Neural crest cell (in vitro differentiated cells): ENCODE measurements at regions not wholly inside any gene's neighbourhood (a gene's known extent, or its start where the extent isn't known, plus 50 kb on each side); places are given as distances from the start of the nearest gene placed in this dataset.
"Not testable (repeated sequence)": the region's sequence is repeated elsewhere in the genome, so short reads cannot be mapped to it uniquely, and the experiment has no call there.

Experiments
- DNase-seq: peaks from one replicate; pipeline ENCODE4 v3.0.0; 2021; ENCODE audit warnings: low read depth, mixed read lengths, low spot score
- H3K27ac Mint-ChIP-seq: one replicate; pipeline ENCODE4 v1.8.0; 2021; ENCODE audit warnings: mild to moderate bottlenecking, mixed read lengths; ENCODE audit not compliant: unreplicated experiment
- H3K27me3 Mint-ChIP-seq: 2 replicates; pipeline ENCODE4 v1.8.0; 2021; ENCODE audit warnings: low read depth, mild to moderate bottlenecking, mixed read lengths
- H3K36me3 Mint-ChIP-seq: 2 replicates; pipeline ENCODE4 v1.8.0; 2021; ENCODE audit warnings: low read depth, mild to moderate bottlenecking, mixed read lengths
- H3K4me1 Mint-ChIP-seq: 2 replicates; pipeline ENCODE4 v1.8.0; 2021; ENCODE audit warnings: mixed read lengths
- H3K4me3 Mint-ChIP-seq: one replicate; pipeline ENCODE4 v1.8.0; 2021; ENCODE audit warnings: mild to moderate bottlenecking, mixed read lengths
- H3K9me3 Mint-ChIP-seq: 2 replicates; pipeline ENCODE4 v1.8.0; 2021; ENCODE audit warnings: mixed read lengths
- TF ChIP-seq, protein P1 (sequence below): fragments of 200-600 bp; sonication (generic); conservative IDR thresholded peaks from 2 replicates; pipeline ENCODE4 v1.5.0; 2021; ENCODE audit warnings: antibody characterized with exemption, mild to moderate bottlenecking

DNA sequence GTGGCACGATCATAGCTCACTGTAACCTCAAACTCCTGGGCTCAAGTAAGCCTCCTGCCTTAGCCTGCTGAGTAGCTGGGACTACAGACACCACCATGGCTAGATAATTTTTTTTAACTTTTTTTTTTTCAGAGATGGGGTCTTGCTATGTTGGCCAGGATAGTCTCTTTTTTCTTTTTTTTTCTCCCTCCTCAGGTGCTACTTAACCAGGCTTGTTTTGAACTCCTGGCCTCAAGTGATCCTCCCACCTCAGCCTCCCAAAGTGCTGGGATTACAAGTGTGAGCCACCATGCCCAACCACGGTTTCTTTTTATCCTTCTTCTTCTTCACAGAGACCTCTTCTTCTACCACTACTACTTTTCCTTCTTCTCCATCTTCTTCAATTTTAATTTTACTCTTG lies 53.8 kb upstream of the MAP4 start:
- Mint-ChIP-seq H3K27me3 (no peaks in the 10 kb centered on the region), H3K36me3 (peaks cover 3% of the 10 kb centered on the region), H3K27ac (no peak overlapping the region)

DNA sequence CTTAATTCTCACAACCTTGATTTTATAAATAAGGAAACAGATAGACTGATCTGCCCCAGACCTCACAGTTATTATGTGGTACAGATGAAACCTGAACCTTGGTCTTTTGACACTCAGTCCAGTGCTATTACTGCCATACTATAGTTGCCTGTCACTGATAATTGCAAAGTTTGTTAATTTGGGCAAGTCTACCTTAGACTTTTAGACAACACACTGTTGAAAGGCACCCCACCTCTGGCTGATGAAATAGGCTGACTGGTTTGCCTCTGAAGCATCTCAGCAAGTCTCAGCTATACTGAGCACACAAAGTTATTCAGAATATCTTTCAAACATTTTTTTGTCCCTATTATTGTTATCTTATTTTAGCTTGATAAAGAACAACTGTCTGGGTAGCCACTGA lies 53.1 kb upstream of the MAP4 start:
- Mint-ChIP-seq H3K4me1 (no peaks in the 10 kb centered on the region), H3K36me3 (peaks cover 6% of the 10 kb centered on the region), H3K9me3 (no peaks in the 10 kb centered on the region), H3K4me3 (no peak overlapping the region), H3K27me3 (no peaks in the 10 kb centered on the region), H3K27ac (no peak overlapping the region)
- TF ChIP-seq, protein P1, sequence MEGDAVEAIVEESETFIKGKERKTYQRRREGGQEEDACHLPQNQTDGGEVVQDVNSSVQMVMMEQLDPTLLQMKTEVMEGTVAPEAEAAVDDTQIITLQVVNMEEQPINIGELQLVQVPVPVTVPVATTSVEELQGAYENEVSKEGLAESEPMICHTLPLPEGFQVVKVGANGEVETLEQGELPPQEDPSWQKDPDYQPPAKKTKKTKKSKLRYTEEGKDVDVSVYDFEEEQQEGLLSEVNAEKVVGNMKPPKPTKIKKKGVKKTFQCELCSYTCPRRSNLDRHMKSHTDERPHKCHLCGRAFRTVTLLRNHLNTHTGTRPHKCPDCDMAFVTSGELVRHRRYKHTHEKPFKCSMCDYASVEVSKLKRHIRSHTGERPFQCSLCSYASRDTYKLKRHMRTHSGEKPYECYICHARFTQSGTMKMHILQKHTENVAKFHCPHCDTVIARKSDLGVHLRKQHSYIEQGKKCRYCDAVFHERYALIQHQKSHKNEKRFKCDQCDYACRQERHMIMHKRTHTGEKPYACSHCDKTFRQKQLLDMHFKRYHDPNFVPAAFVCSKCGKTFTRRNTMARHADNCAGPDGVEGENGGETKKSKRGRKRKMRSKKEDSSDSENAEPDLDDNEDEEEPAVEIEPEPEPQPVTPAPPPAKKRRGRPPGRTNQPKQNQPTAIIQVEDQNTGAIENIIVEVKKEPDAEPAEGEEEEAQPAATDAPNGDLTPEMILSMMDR: no peak
- DNase-seq: no peak

More for the DNA sequence above, 53.8 kb upstream of the MAP4 start:
- no peak for DNase-seq
- Mint-ChIP-seq H3K4me1 (no peaks in the 10 kb centered on the region), H3K9me3 (no peaks in the 10 kb centered on the region), H3K4me3 (no peak overlapping the region)
- TF ChIP-seq, protein P1: no peak

DNA sequence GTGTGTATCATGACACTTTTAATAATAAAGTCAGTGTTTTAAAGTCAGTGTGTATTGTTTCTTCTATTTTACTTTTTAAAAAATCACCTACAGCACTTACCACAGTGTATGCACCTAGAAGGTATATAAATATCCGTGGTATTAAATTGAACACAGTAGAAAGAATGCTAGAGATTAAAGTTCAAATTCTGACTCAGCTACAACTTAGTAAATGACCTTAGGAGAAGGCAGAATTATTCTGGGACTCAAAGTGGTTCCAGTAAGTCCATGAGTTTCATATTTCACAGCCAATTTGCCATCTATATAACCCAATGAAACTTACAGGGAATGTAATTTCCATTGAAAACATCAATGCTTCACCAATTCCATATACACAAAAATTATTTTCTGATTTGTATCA lies 52.7 kb upstream of the MAP4 start:
- DNase-seq: no peak
- Mint-ChIP-seq H3K9me3 (no peaks in the 10 kb centered on the region), H3K4me1 (no peaks in the 10 kb centered on the region), H3K4me3 (no peak overlapping the region), H3K27me3 (no peaks in the 10 kb centered on the region), H3K36me3 (peaks cover 6% of the 10 kb centered on the region), H3K27ac (no peak overlapping the region)
- TF ChIP-seq, protein P1: no peak

DNA sequence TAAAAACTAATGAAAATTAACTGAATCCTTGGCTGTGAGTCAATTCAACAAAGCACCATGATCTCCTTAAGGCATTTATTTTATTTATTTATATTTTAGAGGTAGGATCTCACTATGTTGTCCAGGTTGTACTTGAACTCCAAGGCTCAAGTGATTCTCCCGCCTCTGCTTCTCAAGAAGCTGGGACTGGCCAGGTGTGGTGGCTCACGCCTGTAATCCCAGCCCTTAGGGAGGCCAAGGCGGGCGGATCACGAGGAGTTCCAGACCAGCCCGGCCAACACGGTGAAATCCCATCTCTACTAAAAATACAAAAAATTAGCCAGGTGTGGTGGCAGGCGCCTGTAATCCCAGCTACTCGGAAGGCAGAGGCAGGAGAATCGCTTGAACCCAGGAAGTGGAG lies 52.1 kb upstream of the MAP4 start:
- not testable (repeated sequence) for H3K27me3 Mint-ChIP-seq, H3K4me3 Mint-ChIP-seq, H3K4me1 Mint-ChIP-seq, H3K36me3 Mint-ChIP-seq, H3K9me3 Mint-ChIP-seq, DNase-seq, H3K27ac Mint-ChIP-seq

DNA sequence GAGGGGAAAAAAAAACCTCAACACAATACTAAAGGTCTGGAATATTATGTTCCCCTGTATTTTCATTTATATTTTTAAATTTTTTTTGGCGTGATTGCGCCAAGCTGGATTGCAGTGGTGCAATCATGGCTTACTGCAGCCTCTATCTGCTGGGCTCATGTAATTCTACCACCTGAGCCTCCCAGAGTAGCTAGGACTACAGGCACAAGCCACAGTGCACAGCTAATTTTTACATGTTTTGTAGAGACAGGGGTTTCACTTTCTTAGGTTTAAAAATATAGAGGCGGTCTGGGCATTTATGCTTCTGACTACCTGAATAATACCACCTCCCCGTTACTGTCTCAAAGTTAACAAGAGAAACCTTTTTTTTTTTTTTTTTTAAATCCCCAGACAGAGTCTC lies 51.1 kb upstream of the MAP4 start:
- H3K27ac Mint-ChIP-seq: no peak overlapping the region

More for the DNA sequence above, 51.1 kb upstream of the MAP4 start:
- peaks cover 10% of the 10 kb centered on the region for H3K36me3 Mint-ChIP-seq
- no peaks in the 10 kb centered on the region for H3K9me3 Mint-ChIP-seq
- TF ChIP-seq, protein P1: no peak
- DNase-seq: no peak
- no peaks in the 10 kb centered on the region for H3K27me3 Mint-ChIP-seq
- no peaks in the 10 kb centered on the region for H3K4me1 Mint-ChIP-seq
- no peak overlapping the region for H3K4me3 Mint-ChIP-seq
